ENCODE measurements at regions not wholly inside any gene's neighbourhood (a gene's known extent, or its start where the extent isn't known, plus 50 kb on each side); places are given as distances from the start of the nearest gene placed in this dataset.

GRCh38 chr1:59194621-59195020 is 102.3 kb upstream of the FGGY start:
- 94 to 100% methylated on average over 2 of the region's 2 CpGs for WGBS, 2 donors
- Histone ChIP-seq H3K4me3 (replicated peaks in 1 of 3) (no peak overlapping the region), H3K4me1 (peaks cover 20 to 22% of the 10 kb centered on the region in 2 donors), H3K36me3 (no peaks in the 10 kb centered on the region), H3K27me3 (no peaks in the 10 kb centered on the region), H3K27ac (no peak overlapping the region), H3K9me3 (no peaks in the 10 kb centered on the region)
- TF ChIP-seq CTCF (IDR thresholded peaks at IDR 0.05) (no peak), POLR2A (IDR thresholded peaks at IDR 0.05) (no peak)
- DNase-seq = no peak
- intact Hi-C loops (cut with DNase I) = no loop called here

GRCh38 chr1:59195151-59195550 is 101.7 kb upstream of the FGGY start:
- Histone ChIP-seq H3K4me1 (peaks cover 19% of the 10 kb centered on the region in 2 donors), H3K36me3 (no peaks in the 10 kb centered on the region), H3K27me3 (no peaks in the 10 kb centered on the region), H3K27ac (no peak overlapping the region), H3K9me3 (no peaks in the 10 kb centered on the region), H3K4me3 (replicated peaks in 1 of 3) (no peak overlapping the region)
- WGBS, 2 donors = 85 to 86% methylated on average over 1 of the region's 1 CpG
- intact Hi-C loops (cut with DNase I) = no loop called here
- TF ChIP-seq POLR2A (IDR thresholded peaks at IDR 0.05) (no peak), CTCF (IDR thresholded peaks at IDR 0.05) (no peak)
- no peak for DNase-seq

- Histone ChIP-seq H3K27ac (no peak overlapping the region), H3K27me3 (no peaks in the 10 kb centered on the region), H3K9me3 (no peaks in the 10 kb centered on the region), H3K4me3 (replicated peaks in 1 of 3) (no peak overlapping the region), H3K36me3 (no peaks in the 10 kb centered on the region), H3K4me1 (peaks cover 31 to 35% of the 10 kb centered on the region in 2 donors)
- 58% methylated on average over 4 of the region's 4 CpGs for WGBS, 2 donors
- peak; percentile 19 to 31 for DNase-seq
- intact Hi-C loops (cut with DNase I) = no loop called here
- TF ChIP-seq CTCF (IDR thresholded peaks at IDR 0.05) = no peak
- TF ChIP-seq POLR2A (IDR thresholded peaks at IDR 0.05) = no peak
These were observed 98.3 kb upstream of the FGGY start for GRCh38 chr1:59198564-59198963.

GRCh38 chr1:59199147-59199546 is 97.7 kb upstream of the FGGY start:
- peak overlapping the region in 1 of 3 donors; percentile 32 for H3K27ac ChIP-seq
- WGBS, 2 donors = 71 to 73% methylated on average over 2 of the region's 2 CpGs

More at GRCh38 chr1:59199147-59199546, 97.7 kb upstream of the FGGY start:
- TF ChIP-seq CTCF (IDR thresholded peaks at IDR 0.05) = no peak
- TF ChIP-seq POLR2A (IDR thresholded peaks at IDR 0.05) = no peak
- peaks cover 34 to 41% of the 10 kb centered on the region in 2 donors for H3K4me1 ChIP-seq
- no peaks in the 10 kb centered on the region for H3K9me3 ChIP-seq
- no peak for DNase-seq
- no peak overlapping the region for H3K4me3 ChIP-seq (replicated peaks in 1 of 3)
- no peaks in the 10 kb centered on the region for H3K27me3 ChIP-seq
- intact Hi-C loops (cut with DNase I) = no loop called here
- H3K36me3 ChIP-seq = no peaks in the 10 kb centered on the region

All from thyroid gland (tissue), 4 donors.